ENCODE measurements at regions not wholly inside any gene's neighbourhood (a gene's known extent, or its start where the extent isn't known, plus 50 kb on each side); places are given as distances from the start of the nearest gene placed in this dataset.

DNA sequence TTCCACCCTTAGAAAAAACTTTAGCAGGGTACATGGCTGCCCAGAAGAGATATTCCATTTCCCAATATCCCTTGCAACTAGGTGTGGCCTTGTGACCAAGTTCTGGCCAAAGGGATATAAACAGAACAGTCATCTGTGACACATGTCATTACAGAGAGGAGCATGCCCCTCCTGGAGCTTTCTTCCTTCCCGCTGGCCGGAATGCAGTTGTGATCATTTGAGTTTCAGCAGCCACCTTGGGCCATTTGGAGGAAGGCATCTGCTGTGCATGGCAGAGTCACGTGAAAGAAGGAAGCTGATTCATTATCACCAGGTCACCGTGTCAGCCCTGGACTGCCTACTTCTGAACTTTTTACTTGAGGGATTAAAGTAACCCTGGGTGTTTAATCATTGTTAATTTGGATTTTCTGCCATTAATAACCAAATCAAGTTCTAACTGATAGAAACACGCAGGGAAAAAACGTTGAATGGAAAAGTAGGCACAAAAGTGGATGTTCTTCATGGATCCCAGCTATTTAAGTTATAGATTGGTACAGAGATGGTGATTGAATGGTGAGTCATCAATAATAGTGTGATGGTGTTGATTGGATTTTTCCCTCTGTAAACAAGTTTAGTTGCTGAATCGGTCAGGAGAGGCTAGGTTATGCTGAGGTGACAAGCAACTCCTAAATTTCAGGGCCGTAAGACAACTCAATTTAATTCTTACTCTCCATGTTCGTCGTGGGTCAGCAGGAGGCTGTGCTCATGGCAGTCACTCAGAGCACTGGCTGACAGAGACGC lies 80.7 kb upstream of the CCDC167 start:
- no peak overlapping the region for H3K27ac Mint-ChIP-seq
- peaks cover 2% of the 10 kb centered on the region for H3K27me3 Mint-ChIP-seq
- intact Hi-C loops (cut with micrococcal nuclease), result no loop called here
- POLR2A ChIA-PET, result interaction anchor here (0.6 to 1.0 kb wide), 2 partner anchors 28 to 112 kb away, joined by 3 read pairs; no protein-coding TSS in a partner anchor
- ATAC-seq (ENCODE audit: low read depth), result no peak
- no peaks in the 10 kb centered on the region for H3K36me3 Mint-ChIP-seq (ENCODE audit: low read depth)
- TF ChIP-seq, protein P1, sequence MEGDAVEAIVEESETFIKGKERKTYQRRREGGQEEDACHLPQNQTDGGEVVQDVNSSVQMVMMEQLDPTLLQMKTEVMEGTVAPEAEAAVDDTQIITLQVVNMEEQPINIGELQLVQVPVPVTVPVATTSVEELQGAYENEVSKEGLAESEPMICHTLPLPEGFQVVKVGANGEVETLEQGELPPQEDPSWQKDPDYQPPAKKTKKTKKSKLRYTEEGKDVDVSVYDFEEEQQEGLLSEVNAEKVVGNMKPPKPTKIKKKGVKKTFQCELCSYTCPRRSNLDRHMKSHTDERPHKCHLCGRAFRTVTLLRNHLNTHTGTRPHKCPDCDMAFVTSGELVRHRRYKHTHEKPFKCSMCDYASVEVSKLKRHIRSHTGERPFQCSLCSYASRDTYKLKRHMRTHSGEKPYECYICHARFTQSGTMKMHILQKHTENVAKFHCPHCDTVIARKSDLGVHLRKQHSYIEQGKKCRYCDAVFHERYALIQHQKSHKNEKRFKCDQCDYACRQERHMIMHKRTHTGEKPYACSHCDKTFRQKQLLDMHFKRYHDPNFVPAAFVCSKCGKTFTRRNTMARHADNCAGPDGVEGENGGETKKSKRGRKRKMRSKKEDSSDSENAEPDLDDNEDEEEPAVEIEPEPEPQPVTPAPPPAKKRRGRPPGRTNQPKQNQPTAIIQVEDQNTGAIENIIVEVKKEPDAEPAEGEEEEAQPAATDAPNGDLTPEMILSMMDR (IDR thresholded peaks at IDR 0.05), result no peak
- DNase-seq, result no peak
- H3K4me1 Mint-ChIP-seq, result peaks cover 17% of the 10 kb centered on the region
- H3K9me3 Mint-ChIP-seq, result no peaks in the 10 kb centered on the region
- no peak overlapping the region for H3K4me3 Mint-ChIP-seq
- CTCF ChIA-PET, result interaction anchor here (1.0 kb wide), 1 partner anchor 112 kb away, joined by 4 read pairs; no protein-coding TSS in a partner anchor

DNA sequence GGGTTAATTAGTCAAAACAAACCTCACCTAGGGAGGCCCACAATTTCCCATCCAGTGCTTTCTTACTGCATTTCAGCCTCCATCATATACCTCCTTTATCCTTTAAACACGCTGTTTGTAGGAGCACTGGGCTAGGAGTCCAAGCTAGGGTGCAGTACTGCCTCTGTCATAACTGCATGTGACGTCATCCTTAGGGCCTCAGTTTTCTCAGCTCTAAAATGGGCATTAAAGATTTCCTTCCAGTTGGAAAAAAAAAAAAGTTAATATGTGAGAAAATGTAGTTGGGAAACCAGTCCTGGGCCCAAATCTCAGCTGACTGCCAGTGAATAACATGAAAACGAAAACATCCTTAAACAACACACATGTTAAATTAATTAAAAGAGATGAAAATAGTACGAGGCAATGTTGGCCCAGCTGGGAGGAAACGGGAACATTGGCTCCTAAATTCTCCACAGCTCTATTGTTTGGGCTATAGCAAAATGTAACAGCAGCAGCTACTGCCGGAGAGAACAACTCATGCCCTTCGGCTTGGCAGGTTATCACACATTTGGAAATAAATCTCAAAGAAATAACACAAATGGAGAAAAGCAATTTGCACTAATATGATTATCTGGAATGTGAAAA lies 79.9 kb upstream of the CCDC167 start:
- no peaks in the 10 kb centered on the region for H3K27me3 Mint-ChIP-seq
- ChIA-PET POLR2A (interaction anchor here (0.6 to 1.0 kb wide), 2 partner anchors 29 to 113 kb away, joined by 3 read pairs; no protein-coding TSS in a partner anchor), CTCF (interaction anchor here (1.0 kb wide), 1 partner anchor 113 kb away, joined by 4 read pairs; no protein-coding TSS in a partner anchor)
- intact Hi-C loops (cut with micrococcal nuclease), result no loop called here
- H3K4me3 Mint-ChIP-seq, result no peak overlapping the region
- DNase-seq (no peak), ATAC-seq (ENCODE audit: low read depth) (no peak)
- no peak overlapping the region for H3K27ac Mint-ChIP-seq
- TF ChIP-seq, protein P1 (IDR thresholded peaks at IDR 0.05), result no peak
- no peaks in the 10 kb centered on the region for H3K9me3 Mint-ChIP-seq
- H3K4me1 Mint-ChIP-seq, result peaks cover 16% of the 10 kb centered on the region
- H3K36me3 Mint-ChIP-seq (ENCODE audit: low read depth), result no peaks in the 10 kb centered on the region

DNA sequence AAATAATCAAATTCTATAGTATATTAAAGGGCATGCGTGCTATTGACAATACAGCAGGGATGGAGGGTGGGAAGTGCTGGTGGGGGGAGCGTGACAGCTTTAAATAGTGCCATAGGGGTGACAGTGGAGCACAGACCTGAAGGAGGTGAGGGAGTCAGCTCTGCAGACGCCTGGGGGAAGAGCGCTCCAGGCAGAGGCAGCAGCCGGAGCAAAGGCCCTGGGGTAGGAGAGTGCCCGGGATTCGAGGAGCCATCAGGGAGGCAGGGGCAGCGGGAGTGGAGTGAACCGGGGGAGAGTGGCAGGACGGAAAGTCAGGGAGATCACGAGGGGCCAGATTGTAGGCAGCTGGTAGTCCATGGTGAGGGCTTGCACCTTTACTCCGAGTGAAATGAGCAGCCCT lies 78.4 kb upstream of the CCDC167 start:
- intact Hi-C loops (cut with micrococcal nuclease), result no loop called here
- ChIA-PET CTCF (interaction anchor here (1.0 kb wide), 1 partner anchor 114 kb away, joined by 3 read pairs; no protein-coding TSS in a partner anchor), POLR2A (no interaction called here)
- no peaks in the 10 kb centered on the region for H3K9me3 Mint-ChIP-seq
- DNase-seq (no peak), ATAC-seq (ENCODE audit: low read depth) (no peak)
- no peak overlapping the region for H3K4me3 Mint-ChIP-seq
- no peak overlapping the region for H3K27ac Mint-ChIP-seq
- H3K4me1 Mint-ChIP-seq, result peaks cover 8% of the 10 kb centered on the region
- TF ChIP-seq, protein P1 (IDR thresholded peaks at IDR 0.05), result no peak
- no peaks in the 10 kb centered on the region for H3K36me3 Mint-ChIP-seq (ENCODE audit: low read depth)
- no peaks in the 10 kb centered on the region for H3K27me3 Mint-ChIP-seq

DNA sequence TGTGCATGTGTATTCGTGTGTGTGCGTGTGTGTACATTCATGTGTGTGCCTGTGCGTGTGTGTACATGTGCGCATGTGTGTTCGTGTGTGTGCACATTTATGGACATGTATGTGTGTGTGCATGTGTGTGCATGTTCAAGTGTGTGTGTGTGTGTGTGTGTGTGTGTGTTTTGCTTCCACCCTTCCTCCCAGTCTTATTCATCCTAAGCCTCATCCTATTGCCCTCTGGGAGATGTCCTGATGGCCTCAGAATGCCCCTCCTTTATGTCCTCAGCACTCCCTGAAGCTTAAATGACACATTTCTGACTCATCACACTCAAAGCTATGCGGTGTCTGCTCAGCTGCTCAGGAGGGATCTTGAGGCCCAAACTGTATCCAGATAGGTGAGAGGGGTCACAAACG lies 76.6 kb upstream of the CCDC167 start:
- CTCF ChIA-PET, result no interaction called here
- no peak for ATAC-seq (ENCODE audit: low read depth)

DNA sequence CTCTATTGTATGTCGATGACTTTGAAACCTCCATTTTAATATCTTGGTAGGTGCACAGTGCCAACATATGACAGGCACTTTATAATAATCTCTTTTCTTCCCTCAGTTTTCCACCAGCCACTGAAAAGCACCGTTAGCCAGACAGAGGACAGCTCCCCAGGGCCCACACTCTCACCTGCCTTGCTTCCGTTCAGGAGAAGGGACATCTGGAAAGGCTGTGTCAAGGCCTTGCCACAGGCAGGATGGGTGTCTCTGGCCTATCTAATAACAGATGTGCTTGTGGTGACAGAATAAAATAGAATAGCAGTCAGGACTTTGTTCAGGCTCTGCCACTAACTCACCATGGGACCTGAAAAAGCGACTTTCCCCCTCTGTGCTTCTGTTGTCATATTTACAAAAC lies 75.5 kb upstream of the CCDC167 start:
- Mint-ChIP-seq H3K4me3 (no peak overlapping the region), H3K4me1 (peaks cover 6% of the 10 kb centered on the region), H3K27ac (peak overlapping the region; percentile 30), H3K27me3 (no peaks in the 10 kb centered on the region), H3K36me3 (ENCODE audit: low read depth) (no peaks in the 10 kb centered on the region), H3K9me3 (no peaks in the 10 kb centered on the region)
- intact Hi-C loops (cut with micrococcal nuclease), result no loop called here
- DNase-seq, result no peak
- POLR2A ChIA-PET, result no interaction called here
- CTCF ChIA-PET, result no interaction called here
- TF ChIP-seq, protein P1 (IDR thresholded peaks at IDR 0.05), result no peak
- no peak for ATAC-seq (ENCODE audit: low read depth)

More for the DNA sequence above, 76.6 kb upstream of the CCDC167 start:
- H3K36me3 Mint-ChIP-seq (ENCODE audit: low read depth), result no peaks in the 10 kb centered on the region
- TF ChIP-seq, protein P1 (IDR thresholded peaks at IDR 0.05), result no peak
- no peaks in the 10 kb centered on the region for H3K9me3 Mint-ChIP-seq
- DNase-seq, result no peak
- intact Hi-C loops (cut with micrococcal nuclease), result no loop called here
- no peak overlapping the region for H3K4me3 Mint-ChIP-seq
- no peaks in the 10 kb centered on the region for H3K4me1 Mint-ChIP-seq
- POLR2A ChIA-PET, result no interaction called here
- H3K27ac Mint-ChIP-seq, result no peak overlapping the region
- no peaks in the 10 kb centered on the region for H3K27me3 Mint-ChIP-seq

All from activated B cell treated with CpG ODN at 0.5 μM for 24 hours (primary cell).